ENCODE measurements at regions not wholly inside any gene's neighbourhood (a gene's known extent, or its start where the extent isn't known, plus 50 kb on each side); places are given as distances from the start of the nearest gene placed in this dataset.

GRCh38 chr5:159511570-159511969 lies 181.3 kb upstream of the IL12B start:
- DNase-seq (ENCODE audit: low read depth) = peak; percentile 22
- TF ChIP-seq CTCF (conservative IDR thresholded peaks at IDR 0.05; ENCODE audit: low read length) = no peak
- no peak overlapping the region for H3K4me3 ChIP-seq (ENCODE audit: low read length)

- H3K4me3 ChIP-seq (ENCODE audit: low read length) = no peak overlapping the region
- TF ChIP-seq CTCF (conservative IDR thresholded peaks at IDR 0.05; ENCODE audit: low read length) = no peak
- no peak for DNase-seq (ENCODE audit: low read depth)
Measured at GRCh38 chr5:159512064-159512463, 181.8 kb upstream of the IL12B start.

GRCh38 chr5:159514229-159514810 lies 184.0 kb upstream of the IL12B start:
- no peak for DNase-seq (ENCODE audit: low read depth)
- H3K4me3 ChIP-seq (ENCODE audit: low read length) = no peak overlapping the region
- TF ChIP-seq CTCF (conservative IDR thresholded peaks at IDR 0.05; ENCODE audit: low read length) = no peak

GRCh38 chr5:159515197-159515596 lies 184.9 kb upstream of the IL12B start:
- no peak for TF ChIP-seq CTCF (conservative IDR thresholded peaks at IDR 0.05; ENCODE audit: low read length)
- no peak for DNase-seq (ENCODE audit: low read depth)

GRCh38 chr5:159515909-159516415 lies 185.7 kb upstream of the IL12B start:
- TF ChIP-seq CTCF (conservative IDR thresholded peaks at IDR 0.05; ENCODE audit: low read length) = peak; percentile 65
- DNase-seq (ENCODE audit: low read depth) = peak; percentile 32
- H3K4me3 ChIP-seq (ENCODE audit: low read length) = no peak overlapping the region

More at GRCh38 chr5:159515197-159515596, 184.9 kb upstream of the IL12B start:
- no peak overlapping the region for H3K4me3 ChIP-seq (ENCODE audit: low read length)

- peak; percentile 67 for DNase-seq (ENCODE audit: low read depth)
- no peak for TF ChIP-seq CTCF (conservative IDR thresholded peaks at IDR 0.05; ENCODE audit: low read length)
- no peak overlapping the region for H3K4me3 ChIP-seq (ENCODE audit: low read length)
Measured at GRCh38 chr5:159518371-159518770, 188.1 kb upstream of the IL12B start.

GRCh38 chr5:159519365-159519764 lies 189.1 kb upstream of the IL12B start:
- no peak for TF ChIP-seq CTCF (conservative IDR thresholded peaks at IDR 0.05; ENCODE audit: low read length)
- no peak for DNase-seq (ENCODE audit: low read depth)
- H3K4me3 ChIP-seq (ENCODE audit: low read length) = no peak overlapping the region

Measured in AG10803 (cell line).